ENCODE measurements at regions not wholly inside any gene's neighbourhood (a gene's known extent, or its start where the extent isn't known, plus 50 kb on each side); places are given as distances from the start of the nearest gene placed in this dataset.
"Not testable (repeated sequence)": the region's sequence is repeated elsewhere in the genome, so short reads cannot be mapped to it uniquely, and the experiment has no call there.

- no peak for DNase-seq
These were observed 113.4 kb upstream of the MSX2 start for GRCh38 chr5:174610968-174611367.

GRCh38 chr5:174612686-174613085, 111.7 kb upstream of the MSX2 start:
- no peak for DNase-seq

GRCh38 chr5:174614500-174615135, 109.8 kb upstream of the MSX2 start:
- DNase-seq = no peak

GRCh38 chr5:174616036-174616435, 108.3 kb upstream of the MSX2 start:
- DNase-seq = no peak

GRCh38 chr5:174617285-174617684, 107.1 kb upstream of the MSX2 start:
- no peak for DNase-seq

GRCh38 chr5:174617910-174618309, 106.5 kb upstream of the MSX2 start:
- DNase-seq = no peak

GRCh38 chr5:174618589-174618988, 105.8 kb upstream of the MSX2 start:
- DNase-seq = no peak

- DNase-seq = no peak
These were observed 102.3 kb upstream of the MSX2 start for GRCh38 chr5:174622067-174622466.

- DNase-seq = no peak
These were observed 101.4 kb upstream of the MSX2 start for GRCh38 chr5:174623018-174623417.

- DNase-seq = no peak
These were observed 100.9 kb upstream of the MSX2 start for GRCh38 chr5:174623433-174624019.

GRCh38 chr5:174624733-174625522, 99.5 kb upstream of the MSX2 start:
- DNase-seq = no peak

GRCh38 chr5:174625591-174626350, 98.6 kb upstream of the MSX2 start:
- no peak for DNase-seq

- DNase-seq = no peak
These were observed 97.9 kb upstream of the MSX2 start for GRCh38 chr5:174626369-174626920.

GRCh38 chr5:174636094-174636493, 88.3 kb upstream of the MSX2 start:
- DNase-seq = no peak

GRCh38 chr5:174642816-174643405, 81.5 kb upstream of the MSX2 start:
- no peak for DNase-seq

GRCh38 chr5:174644436-174644835, 79.9 kb upstream of the MSX2 start:
- no peak for DNase-seq

GRCh38 chr5:174644923-174645322, 79.5 kb upstream of the MSX2 start:
- no peak for DNase-seq

- DNase-seq = no peak
These were observed 78.7 kb upstream of the MSX2 start for GRCh38 chr5:174645677-174646076.

GRCh38 chr5:174648618-174649017, 75.8 kb upstream of the MSX2 start:
- DNase-seq = not testable (repeated sequence)

- DNase-seq = no peak
These were observed 75.0 kb upstream of the MSX2 start for GRCh38 chr5:174649391-174649790.

- no peak for DNase-seq
These were observed 69.9 kb upstream of the MSX2 start for GRCh38 chr5:174654442-174654841.

- DNase-seq = no peak
These were observed 69.0 kb upstream of the MSX2 start for GRCh38 chr5:174655351-174655750.
